HG02884 (cell line): ENCODE measurements at regions not wholly inside any gene's neighbourhood (a gene's known extent, or its start where the extent isn't known, plus 50 kb on each side); places are given as distances from the start of the nearest gene placed in this dataset.
"Not testable (repeated sequence)": the region's sequence is repeated elsewhere in the genome, so short reads cannot be mapped to it uniquely, and the experiment has no call there.

Experiments
- ATAC-seq: cut with Tn5 transposase; IDR thresholded peaks from one replicate; pipeline ENCODE4 v1.9.1; 2021; ENCODE audit warnings: mild to moderate bottlenecking, moderate library complexity; ENCODE audit not compliant: unreplicated experiment

GRCh38 chr9:12351293-12352044 lies 341.7 kb upstream of the TYRP1 start:
- ATAC-seq, result no peak

- ATAC-seq, result no peak
Observed at GRCh38 chr9:12352045-12352315, 341.2 kb upstream of the TYRP1 start.

GRCh38 chr9:12363439-12363838 lies 329.7 kb upstream of the TYRP1 start:
- no peak for ATAC-seq

GRCh38 chr9:12368569-12368968 lies 324.6 kb upstream of the TYRP1 start:
- ATAC-seq, result no peak

GRCh38 chr9:12391839-12392509 lies 301.2 kb upstream of the TYRP1 start:
- ATAC-seq, result no peak

GRCh38 chr9:12394105-12394504 lies 299.1 kb upstream of the TYRP1 start:
- no peak for ATAC-seq

- ATAC-seq, result no peak
Observed at GRCh38 chr9:12403721-12404120, 289.5 kb upstream of the TYRP1 start.

GRCh38 chr9:12413986-12414385 lies 279.2 kb upstream of the TYRP1 start:
- ATAC-seq, result no peak

- no peak for ATAC-seq
Observed at GRCh38 chr9:12414514-12414913, 278.7 kb upstream of the TYRP1 start.

- ATAC-seq, result no peak
Observed at GRCh38 chr9:12415361-12415760, 277.8 kb upstream of the TYRP1 start.

GRCh38 chr9:12416716-12417115 lies 276.5 kb upstream of the TYRP1 start:
- no peak for ATAC-seq

- ATAC-seq, result no peak
Observed at GRCh38 chr9:12424243-12424642, 268.9 kb upstream of the TYRP1 start.

- no peak for ATAC-seq
Observed at GRCh38 chr9:12425878-12426864, 267.0 kb upstream of the TYRP1 start.

- ATAC-seq, result no peak
Observed at GRCh38 chr9:12439267-12439666, 253.9 kb upstream of the TYRP1 start.

- not testable (repeated sequence) for ATAC-seq
Observed at GRCh38 chr9:12441080-12441479, 252.1 kb upstream of the TYRP1 start.

GRCh38 chr9:12441506-12441905 lies 251.7 kb upstream of the TYRP1 start:
- ATAC-seq, result no peak

GRCh38 chr9:12448246-12448645 lies 244.9 kb upstream of the TYRP1 start:
- ATAC-seq, result no peak

- ATAC-seq, result no peak
Observed at GRCh38 chr9:12457237-12457636, 235.9 kb upstream of the TYRP1 start.

GRCh38 chr9:12461763-12462460 lies 231.3 kb upstream of the TYRP1 start:
- no peak for ATAC-seq

GRCh38 chr9:12462861-12463260 lies 230.3 kb upstream of the TYRP1 start:
- ATAC-seq, result no peak

GRCh38 chr9:12463641-12464040 lies 229.5 kb upstream of the TYRP1 start:
- ATAC-seq, result no peak
